Esophagus squamous epithelium (tissue), 4 donors: ENCODE measurements at regions not wholly inside any gene's neighbourhood (a gene's known extent, or its start where the extent isn't known, plus 50 kb on each side); places are given as distances from the start of the nearest gene placed in this dataset.

Experiments
- CTCF ChIP-seq, 6 experiments: fragments of 450-650 bp in 4 of 6; fragments of 200-600 bp in 2 of 6; sonication (generic) in 2 of 6; IDR thresholded peaks; one replicate each; pipeline ENCODE4 v1.5.1; 2016 to 2019; ENCODE audit warnings: antibody characterized with exemption in 6 of 6, mild to moderate bottlenecking in 4 of 6, moderate library complexity in 4 of 6
- POLR2A ChIP-seq, 4 donors: fragments of 450-650 bp; IDR thresholded peaks; one replicate each; pipeline ENCODE4 v1.6.1; 2017; ENCODE audit warnings: antibody characterized with exemption in 4 of 4, mild to moderate bottlenecking in 4 of 4, moderate library complexity in 3 of 4

DNA sequence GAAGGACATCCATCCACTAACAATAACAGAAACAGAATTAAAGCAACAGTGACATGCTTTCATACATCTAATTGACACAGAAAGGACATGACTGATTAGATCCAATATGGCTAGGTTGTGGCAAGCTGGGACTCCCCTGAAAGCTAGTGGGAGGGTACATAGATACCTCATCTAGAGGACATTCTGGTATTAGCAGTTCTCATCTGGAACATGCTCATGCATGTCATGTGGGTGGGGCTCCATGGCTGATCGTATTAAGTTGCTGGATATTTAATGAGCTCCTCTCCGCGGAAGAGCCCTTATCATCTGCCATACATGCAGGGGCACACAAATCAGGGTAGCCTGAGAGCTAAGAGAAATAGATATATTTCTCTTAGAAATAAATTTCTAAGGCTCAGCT lies 358.9 kb downstream of the ICE1 start:
- TF ChIP-seq POLR2A (IDR thresholded peaks at IDR 0.05) (no peak), CTCF (IDR thresholded peaks at IDR 0.05) (no peak)
